Putamen (tissue), 1 donor: ENCODE measurements at regions not wholly inside any gene's neighbourhood (a gene's known extent, or its start where the extent isn't known, plus 50 kb on each side); places are given as distances from the start of the nearest gene placed in this dataset.

Experiments
- DNase-seq: peaks from one replicate; pipeline ENCODE4 v3.0.0-alpha.2; 2016; ENCODE audit warnings: low spot score

- no peak for DNase-seq
These were observed 140.1 kb downstream of the ZDHHC20 start for GRCh38 chr13:21318891-21319532.

- no peak for DNase-seq
These were observed 139.0 kb downstream of the ZDHHC20 start for GRCh38 chr13:21319869-21320641.

- DNase-seq = no peak
These were observed 138.5 kb downstream of the ZDHHC20 start for GRCh38 chr13:21320642-21321034.

- DNase-seq = no peak
These were observed 137.8 kb downstream of the ZDHHC20 start for GRCh38 chr13:21321269-21321668.

- DNase-seq = no peak
These were observed 136.7 kb downstream of the ZDHHC20 start for GRCh38 chr13:21322327-21322965.
